ENCODE measurements at regions not wholly inside any gene's neighbourhood (a gene's known extent, or its start where the extent isn't known, plus 50 kb on each side); places are given as distances from the start of the nearest gene placed in this dataset.

- Histone ChIP-seq H3K9ac (ENCODE audit: low read depth, low read length, poor library complexity, severe bottlenecking) (no peak overlapping the region), H3K4me2 (ENCODE audit: low read depth, low read length, poor library complexity, severe bottlenecking) (no peak overlapping the region)
- TF ChIP-seq CTCF (conservative IDR thresholded peaks at IDR 0.05; ENCODE audit: low read length) = no peak
- no peak for TF ChIP-seq EZH2phosphoT487 (IDR thresholded peaks at IDR 0.05; ENCODE audit: borderline replicate concordance)
These were observed 222.4 kb upstream of the NCKAP5 start for GRCh38 chr2:133790711-133791110.

GRCh38 chr2:133791191-133791590 is 222.9 kb upstream of the NCKAP5 start:
- Histone ChIP-seq H3K4me1 (ENCODE audit: insufficient read depth, low read length, poor library complexity, severe bottlenecking) (no peaks in the 10 kb centered on the region), H3K36me3 (ENCODE audit: insufficient read depth, low read length) (no peaks in the 10 kb centered on the region), H2AFZ (ENCODE audit: low read length) (no peak overlapping the region), H3F3A (ENCODE audit: low read depth) (no peaks in the 10 kb centered on the region), H4K20me1 (ENCODE audit: insufficient read depth, low read length, poor library complexity, severe bottlenecking) (no peaks in the 10 kb centered on the region), H3K9ac (ENCODE audit: low read depth, low read length, poor library complexity, severe bottlenecking) (no peak overlapping the region), H3K79me2 (ENCODE audit: insufficient read depth, low read length) (no peaks in the 10 kb centered on the region), H3K4me3 (ENCODE audit: low read length, poor library complexity, severe bottlenecking) (no peak overlapping the region), H3K9me3 (ENCODE audit: insufficient read depth, low read depth, low read length) (no peaks in the 10 kb centered on the region; the same call in 1 of the 2 replicates), H3K9me2 (replicated peaks; ENCODE audit: low read depth, low read length) (no peaks in the 10 kb centered on the region), H3K27me3 (ENCODE audit: insufficient read depth, low read length, poor library complexity, severe bottlenecking) (no peaks in the 10 kb centered on the region), H3K4me2 (ENCODE audit: low read depth, low read length, poor library complexity, severe bottlenecking) (no peak overlapping the region)
- TF ChIP-seq EZH2phosphoT487 (IDR thresholded peaks at IDR 0.05; ENCODE audit: borderline replicate concordance) (no peak), CTCF (conservative IDR thresholded peaks at IDR 0.05; ENCODE audit: low read length) (no peak)

More at GRCh38 chr2:133790711-133791110, 222.4 kb upstream of the NCKAP5 start:
- Histone ChIP-seq H3K9me3 (ENCODE audit: insufficient read depth, low read depth, low read length) (no peaks in the 10 kb centered on the region; the same call in 1 of the 2 replicates), H3K4me3 (ENCODE audit: low read length, poor library complexity, severe bottlenecking) (no peak overlapping the region), H3K9me2 (replicated peaks; ENCODE audit: low read depth, low read length) (no peaks in the 10 kb centered on the region), H4K20me1 (ENCODE audit: insufficient read depth, low read length, poor library complexity, severe bottlenecking) (no peaks in the 10 kb centered on the region), H3K79me2 (ENCODE audit: insufficient read depth, low read length) (no peaks in the 10 kb centered on the region), H2AFZ (ENCODE audit: low read length) (no peak overlapping the region), H3K4me1 (ENCODE audit: insufficient read depth, low read length, poor library complexity, severe bottlenecking) (no peaks in the 10 kb centered on the region), H3K27me3 (ENCODE audit: insufficient read depth, low read length, poor library complexity, severe bottlenecking) (no peaks in the 10 kb centered on the region), H3F3A (ENCODE audit: low read depth) (no peaks in the 10 kb centered on the region), H3K36me3 (ENCODE audit: insufficient read depth, low read length) (no peaks in the 10 kb centered on the region)

- Histone ChIP-seq H4K20me1 (ENCODE audit: insufficient read depth, low read length, poor library complexity, severe bottlenecking) (no peaks in the 10 kb centered on the region), H3K9ac (ENCODE audit: low read depth, low read length, poor library complexity, severe bottlenecking) (no peak overlapping the region), H3K27me3 (ENCODE audit: insufficient read depth, low read length, poor library complexity, severe bottlenecking) (no peaks in the 10 kb centered on the region), H3K4me3 (ENCODE audit: low read length, poor library complexity, severe bottlenecking) (no peak overlapping the region), H3K9me3 (ENCODE audit: insufficient read depth, low read depth, low read length) (no peaks in the 10 kb centered on the region; the same call in 1 of the 2 replicates), H3K4me2 (ENCODE audit: low read depth, low read length, poor library complexity, severe bottlenecking) (no peak overlapping the region), H2AFZ (ENCODE audit: low read length) (no peak overlapping the region), H3F3A (ENCODE audit: low read depth) (no peaks in the 10 kb centered on the region), H3K4me1 (ENCODE audit: insufficient read depth, low read length, poor library complexity, severe bottlenecking) (no peaks in the 10 kb centered on the region), H3K36me3 (ENCODE audit: insufficient read depth, low read length) (no peaks in the 10 kb centered on the region), H3K9me2 (replicated peaks; ENCODE audit: low read depth, low read length) (no peaks in the 10 kb centered on the region), H3K79me2 (ENCODE audit: insufficient read depth, low read length) (no peaks in the 10 kb centered on the region)
- TF ChIP-seq EZH2phosphoT487 (IDR thresholded peaks at IDR 0.05; ENCODE audit: borderline replicate concordance) (no peak), CTCF (conservative IDR thresholded peaks at IDR 0.05; ENCODE audit: low read length) (no peak)
These were observed 224.0 kb upstream of the NCKAP5 start for GRCh38 chr2:133792223-133792622.

Data from Loucy (cell line).